Fibroblast of lung (primary cell): ENCODE measurements at regions not wholly inside any gene's neighbourhood (a gene's known extent, or its start where the extent isn't known, plus 50 kb on each side); places are given as distances from the start of the nearest gene placed in this dataset.

Experiments
- DNase-seq, 2 donors: peaks; one replicate each; pipeline versions ENCODE4 v3.0.0 to v3.0.0-alpha.2; 2010; ENCODE audit warnings: low read depth in 2 of 2
- H2AFZ ChIP-seq: 2 replicates; pipeline ENCODE4 v1.5.1; 2012; ENCODE audit warnings: low read length, control low read depth, inconsistent platforms
- H3K27ac ChIP-seq: 2 replicates; pipeline ENCODE4 v1.5.1; 2011; ENCODE audit warnings: low read length, control low read depth; ENCODE audit not compliant: insufficient read depth
- H3K27me3 ChIP-seq: 2 replicates; pipeline ENCODE4 v1.5.1; 2011; ENCODE audit warnings: mild to moderate bottlenecking, low read length; ENCODE audit not compliant: control insufficient read depth, insufficient read depth
- H3K36me3 ChIP-seq: 2 replicates; pipeline ENCODE4 v1.5.1; 2011; ENCODE audit warnings: low read length; ENCODE audit not compliant: control insufficient read depth, insufficient read depth
- H3K4me1 ChIP-seq: 2 replicates; pipeline ENCODE4 v1.5.1; 2011; ENCODE audit warnings: low read length; ENCODE audit not compliant: control insufficient read depth, insufficient read depth; ENCODE audit errors: extremely low read depth
- H3K4me2 ChIP-seq: 2 replicates; pipeline ENCODE4 v1.5.1; 2011; ENCODE audit warnings: low read length, control low read depth; ENCODE audit not compliant: insufficient read depth; ENCODE audit errors: extremely low read depth
- H3K4me3 ChIP-seq, 4 experiments: fragments of 200-600 bp in 1 of 4; sonication (generic) in 1 of 4; replicated peaks in 1 of 4; 2 replicates each; pipeline ENCODE4 v1.5.1; 2011 to 2016; ENCODE audit warnings: low read length in 4 of 4, low read depth in 3 of 4, mild to moderate bottlenecking in 3 of 4, control low read depth in 2 of 4, inconsistent platforms in 1 of 4, mixed read lengths in 1 of 4; ENCODE audit not compliant: insufficient read depth in 1 of 4; ENCODE audit errors: control extremely low read depth in 1 of 4
- H3K79me2 ChIP-seq: 2 replicates; pipeline ENCODE4 v1.5.1; 2012; ENCODE audit warnings: mild to moderate bottlenecking, low read length, inconsistent platforms; ENCODE audit not compliant: control insufficient read depth, insufficient read depth
- H3K9ac ChIP-seq: 2 replicates; pipeline ENCODE4 v1.5.1; 2011; ENCODE audit warnings: mild to moderate bottlenecking, low read length, control low read depth; ENCODE audit not compliant: insufficient read depth
- H3K9me3 ChIP-seq: 2 replicates; pipeline ENCODE4 v1.5.1; 2012; ENCODE audit warnings: low read depth, low read length; ENCODE audit not compliant: control insufficient read depth, insufficient read depth
- H4K20me1 ChIP-seq: 2 replicates; pipeline ENCODE4 v1.5.1; 2011; ENCODE audit warnings: low read length; ENCODE audit not compliant: control insufficient read depth, insufficient read depth; ENCODE audit errors: extremely low read depth
- CTCF ChIP-seq, 2 donors: IDR thresholded peaks in 1 of 2; conservative IDR thresholded peaks in 1 of 2; 1 replicate in 1 of 2; 2 replicates in 1 of 2; pipeline ENCODE4 v1.5.1; 2011 to 2012; ENCODE audit warnings: low read length in 2 of 2, control low read depth in 1 of 2, inconsistent platforms in 1 of 2, low read depth in 1 of 2, mild to moderate bottlenecking in 1 of 2
- EZH2 ChIP-seq: IDR thresholded peaks from 2 replicates; pipeline ENCODE4 v1.5.1; 2012; ENCODE audit warnings: low read length, control low read depth, mild to moderate bottlenecking; ENCODE audit errors: missing control alignments

DNA sequence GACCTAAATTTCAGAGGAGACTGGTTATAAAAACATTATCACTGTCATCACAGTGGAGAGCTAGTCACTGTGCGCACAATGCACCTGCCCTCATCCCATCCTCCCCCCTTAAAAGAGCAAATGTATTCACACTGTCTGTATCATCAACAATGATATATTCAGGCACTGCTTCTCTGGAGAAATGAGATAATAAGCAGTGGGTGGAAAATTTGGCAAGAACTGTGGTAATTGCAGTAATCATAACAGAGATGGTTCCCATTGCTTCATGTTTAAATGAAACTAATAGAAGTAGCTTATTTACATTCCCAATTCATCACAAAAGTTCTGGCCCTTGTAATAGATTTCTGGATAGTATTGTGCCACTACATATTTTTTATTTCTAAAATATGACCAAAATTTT lies 867.4 kb upstream of the ADGRL2 start:
- Histone ChIP-seq H3K27ac (no peak overlapping the region), H3K9ac (no peak overlapping the region), H4K20me1 (no peaks in the 10 kb centered on the region), H3K36me3 (no peaks in the 10 kb centered on the region), H2AFZ (no peak overlapping the region), H3K4me2 (no peak overlapping the region), H3K4me1 (no peaks in the 10 kb centered on the region), H3K9me3 (no peaks in the 10 kb centered on the region), H3K4me3 (no peak overlapping the region), H3K27me3 (no peaks in the 10 kb centered on the region), H3K79me2 (no peaks in the 10 kb centered on the region)
- TF ChIP-seq CTCF (conservative IDR thresholded peaks at IDR 0.05 in 1 of 2, IDR thresholded peaks at IDR 0.05 in 1 of 2; ENCODE audit: low read depth in 1 of 2, low read length in 2 of 2) (no peak), EZH2 (no peak)
- DNase-seq: no peak

- Histone ChIP-seq H3K9ac (no peak overlapping the region), H3K4me3 (no peak overlapping the region), H2AFZ (no peak overlapping the region), H3K4me2 (no peak overlapping the region), H3K4me1 (no peaks in the 10 kb centered on the region), H3K79me2 (no peaks in the 10 kb centered on the region), H3K9me3 (no peaks in the 10 kb centered on the region), H3K27ac (no peak overlapping the region), H4K20me1 (no peaks in the 10 kb centered on the region), H3K27me3 (no peaks in the 10 kb centered on the region), H3K36me3 (no peaks in the 10 kb centered on the region)
- peak in 1 of 2 donors; percentile 5 for DNase-seq
- no peak for TF ChIP-seq EZH2
- no peak for TF ChIP-seq CTCF (conservative IDR thresholded peaks at IDR 0.05 in 1 of 2, IDR thresholded peaks at IDR 0.05 in 1 of 2; ENCODE audit: low read depth in 1 of 2, low read length in 2 of 2)
These were observed 869.6 kb upstream of the ADGRL2 start for GRCh38 chr1:80931178-80931577.

DNA sequence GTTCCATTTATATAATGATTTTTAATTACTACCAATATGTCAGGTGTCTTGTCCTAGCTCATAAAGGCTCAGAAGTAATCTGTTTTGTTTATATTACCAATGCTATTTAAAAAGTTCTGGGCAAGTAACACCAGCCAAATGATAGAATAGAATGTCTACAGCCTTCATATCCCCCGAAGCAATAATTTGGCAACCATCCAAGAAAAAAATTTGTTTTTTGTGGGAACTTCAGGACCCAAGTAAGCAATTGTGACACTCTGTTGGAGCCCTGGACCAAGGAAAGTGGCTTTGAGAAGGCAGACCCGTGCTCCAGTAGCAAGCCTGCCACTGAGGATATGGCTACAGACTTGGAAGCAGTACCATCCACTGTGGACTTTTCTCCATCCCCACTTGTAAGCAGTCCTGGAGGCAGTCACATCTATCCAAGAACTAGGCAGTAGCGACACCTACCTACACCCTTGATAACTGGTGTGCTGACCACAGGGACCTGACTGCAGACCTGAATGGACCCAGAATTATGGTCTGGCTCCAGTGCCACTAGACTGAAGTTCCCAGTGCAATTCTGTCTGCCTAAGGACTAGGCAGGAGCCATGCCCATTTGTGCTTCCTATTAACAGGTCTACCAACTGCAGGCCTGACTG lies 870.7 kb upstream of the ADGRL2 start:
- Histone ChIP-seq H3K27ac (no peak overlapping the region), H3K4me3 (no peak overlapping the region), H3K27me3 (no peaks in the 10 kb centered on the region), H3K36me3 (no peaks in the 10 kb centered on the region), H3K4me2 (no peak overlapping the region), H3K4me1 (no peaks in the 10 kb centered on the region), H2AFZ (no peak overlapping the region), H3K9me3 (no peaks in the 10 kb centered on the region), H3K79me2 (no peaks in the 10 kb centered on the region), H3K9ac (no peak overlapping the region), H4K20me1 (no peaks in the 10 kb centered on the region)
- no peak for DNase-seq
- no peak for TF ChIP-seq CTCF (conservative IDR thresholded peaks at IDR 0.05 in 1 of 2, IDR thresholded peaks at IDR 0.05 in 1 of 2; ENCODE audit: low read depth in 1 of 2, low read length in 2 of 2)
- TF ChIP-seq EZH2: no peak
